T-cell (primary cell): ENCODE measurements at regions not wholly inside any gene's neighbourhood (a gene's known extent, or its start where the extent isn't known, plus 50 kb on each side); places are given as distances from the start of the nearest gene placed in this dataset.

Source experiments
- ATAC-seq, 4 experiments: fragments of 200-7000 bp in 3 of 4; fragments of 150-1000 bp in 1 of 4; cut with Tn5 transposase; replicated peaks in 1 of 4; 1 replicate in 3 of 4; 2 replicates in 1 of 4; pipeline ENCODE4 v1.10.0; 2021; ENCODE audit warnings: moderate library complexity in 3 of 4, mild to moderate bottlenecking in 2 of 4, moderate number of reproducible peaks in 1 of 4
- CTCF ChIA-PET, 2 donors: fragments of 300-600 bp; sonication (Branson Sonifier 250); formaldehyde crosslinking; loops; one replicate each; lab custom pipeline; 2022; ENCODE audit warnings: antibody characterized with exemption in 2 of 2; lab: Charles Lee
- POLR2A ChIA-PET, 2 donors: fragments of 300-600 bp; sonication (Branson Sonifier 250); formaldehyde crosslinking; loops; one replicate each; lab custom pipeline; 2022; ENCODE audit warnings: antibody characterized with exemption in 2 of 2; lab: Charles Lee
- DNase-seq, 35 experiments: peaks; one replicate each; pipeline versions ENCODE4 v3.0.0 to v3.0.0-alpha.2; 2013 to 2023
- H3K27ac ChIP-seq: one replicate; pipeline ENCODE4 v1.5.1; 2013; ENCODE audit warnings: low read length
- H3K27me3 ChIP-seq, 2 experiments: replicated peaks in 1 of 2; 1 replicate in 1 of 2; 2 replicates in 1 of 2; pipeline versions ENCODE4 v1.6.1 to v1.7.0; 2013; ENCODE audit warnings: low read length in 1 of 2, mixed read lengths in 1 of 2; ENCODE audit not compliant: control insufficient read depth in 2 of 2, insufficient read depth in 2 of 2; ENCODE audit errors: extremely low read depth in 1 of 2
- H3K36me3 ChIP-seq, 2 donors: 1 replicate in 1 of 2; 2 replicates in 1 of 2; pipeline versions ENCODE4 v1.6.1 to v1.7.0; 2013; ENCODE audit warnings: low read length in 1 of 2; ENCODE audit not compliant: control insufficient read depth in 2 of 2, insufficient read depth in 1 of 2; ENCODE audit errors: extremely low read depth in 1 of 2
- H3K4me1 ChIP-seq, 2 experiments: 1 replicate in 1 of 2; 2 replicates in 1 of 2; pipeline versions ENCODE4 v1.6.1 to v1.7.0; 2013; ENCODE audit warnings: low read length in 2 of 2, mixed read lengths in 1 of 2; ENCODE audit not compliant: insufficient read depth in 2 of 2, control insufficient read depth in 1 of 2; ENCODE audit errors: extremely low read depth in 1 of 2
- H3K4me3 ChIP-seq, 2 donors: 1 replicate in 1 of 2; 2 replicates in 1 of 2; pipeline versions ENCODE4 v1.5.1 to v1.7.0; 2013; ENCODE audit warnings: mild to moderate bottlenecking in 2 of 2, low read length in 1 of 2, moderate library complexity in 1 of 2; ENCODE audit not compliant: control insufficient read depth in 1 of 2; ENCODE audit errors: extremely low read depth in 1 of 2
- H3K9me3 ChIP-seq: 2 replicates; pipeline ENCODE4 v1.7.0; 2013
- H3K27ac Mint-ChIP-seq, 2 donors: one replicate each; pipeline ENCODE4 v1.8.0; 2020 to 2021; ENCODE audit warnings: mild to moderate bottlenecking in 2 of 2, mixed read lengths in 2 of 2
- H3K27me3 Mint-ChIP-seq, 2 donors: one replicate each; pipeline ENCODE4 v1.8.0; 2021 to 2022; ENCODE audit warnings: mixed read lengths in 2 of 2
- H3K36me3 Mint-ChIP-seq: one replicate; pipeline ENCODE4 v1.8.0; 2021; ENCODE audit warnings: mixed read lengths
- H3K4me1 Mint-ChIP-seq, 3 donors: one replicate each; pipeline ENCODE4 v1.8.0; 2020 to 2022; ENCODE audit warnings: mixed read lengths in 3 of 3, mild to moderate bottlenecking in 1 of 3
- H3K4me3 Mint-ChIP-seq, 3 donors: one replicate each; pipeline ENCODE4 v1.8.0; 2020 to 2022; ENCODE audit warnings: mild to moderate bottlenecking in 3 of 3, mixed read lengths in 3 of 3, moderate library complexity in 3 of 3
- H3K9me3 Mint-ChIP-seq, 3 donors: one replicate each; pipeline ENCODE4 v1.8.0; 2020 to 2022; ENCODE audit warnings: mixed read lengths in 3 of 3
- WGBS: methylation state at CpG from one replicate; pipeline ENCODE4 v1.1.5; 2013; ENCODE audit warnings: missing lambda C conversion rate; ENCODE audit not compliant: insufficient coverage; 5-methylcytosine and 5-hydroxymethylcytosine counted together

GRCh38 chr2:58769111-58769863 is 528.2 kb upstream of the FANCL start:
- ChIA-PET CTCF (no interaction called here), POLR2A (no interaction called here)
- Mint-ChIP-seq H3K36me3 (no peaks in the 10 kb centered on the region), H3K4me1 (no peaks in the 10 kb centered on the region), H3K9me3 (no peaks in the 10 kb centered on the region), H3K27me3 (peaks cover 0 to 8% of the 10 kb centered on the region in 2 donors), H3K27ac (no peak overlapping the region), H3K4me3 (no peak overlapping the region)
- Histone ChIP-seq H3K4me3 (no peak overlapping the region), H3K9me3 (no peaks in the 10 kb centered on the region), H3K27ac (no peak overlapping the region), H3K27me3 (no peaks in the 10 kb centered on the region), H3K4me1 (no peaks in the 10 kb centered on the region), H3K36me3 (no peaks in the 10 kb centered on the region)
- no peak for ATAC-seq
- WGBS: 29% methylated on average over 6 of the region's 14 CpGs
- no peak for DNase-seq

- no peak overlapping the region for H3K4me3 ChIP-seq
- Mint-ChIP-seq H3K27me3 (peaks cover 0 to 8% of the 10 kb centered on the region in 2 donors), H3K4me1 (no peaks in the 10 kb centered on the region), H3K9me3 (no peaks in the 10 kb centered on the region), H3K36me3 (no peaks in the 10 kb centered on the region), H3K4me3 (no peak overlapping the region), H3K27ac (no peak overlapping the region)
- H3K4me1 ChIP-seq: no peaks in the 10 kb centered on the region
- H3K27me3 ChIP-seq: no peaks in the 10 kb centered on the region
- no peak overlapping the region for H3K27ac ChIP-seq
- no peaks in the 10 kb centered on the region for H3K36me3 ChIP-seq
- CTCF ChIA-PET: no interaction called here
- no peaks in the 10 kb centered on the region for H3K9me3 ChIP-seq
- POLR2A ChIA-PET: no interaction called here
- ATAC-seq: no peak
- WGBS: no CpG with 5 or more reads among the region's 4 CpGs
- DNase-seq: no peak
Observed at GRCh38 chr2:58768715-58769080, 527.6 kb upstream of the FANCL start.

- Mint-ChIP-seq H3K27me3 (peaks cover 0 to 8% of the 10 kb centered on the region in 2 donors), H3K4me3 (no peak overlapping the region), H3K36me3 (no peaks in the 10 kb centered on the region), H3K9me3 (no peaks in the 10 kb centered on the region), H3K27ac (no peak overlapping the region), H3K4me1 (no peaks in the 10 kb centered on the region)
- ATAC-seq (no peak), DNase-seq (no peak)
- POLR2A ChIA-PET: no interaction called here
- no peak overlapping the region for H3K27ac ChIP-seq
- no peaks in the 10 kb centered on the region for H3K36me3 ChIP-seq
- no peaks in the 10 kb centered on the region for H3K27me3 ChIP-seq
- H3K4me1 ChIP-seq: no peaks in the 10 kb centered on the region
- H3K9me3 ChIP-seq: no peaks in the 10 kb centered on the region
- WGBS: no CpG with 5 or more reads among the region's 10 CpGs
- no peak overlapping the region for H3K4me3 ChIP-seq
- CTCF ChIA-PET: no interaction called here
Observed at GRCh38 chr2:58767828-58768714, 526.9 kb upstream of the FANCL start.

- no peak overlapping the region for H3K4me3 Mint-ChIP-seq
- POLR2A ChIA-PET: no interaction called here
- CTCF ChIA-PET: no interaction called here
- no peaks in the 10 kb centered on the region for H3K9me3 ChIP-seq
- no peaks in the 10 kb centered on the region for H3K4me1 ChIP-seq
- H3K27ac ChIP-seq: no peak overlapping the region
- WGBS: 0% methylated on average over 1 of the region's 4 CpGs
- no peaks in the 10 kb centered on the region for H3K9me3 Mint-ChIP-seq
- H3K36me3 ChIP-seq: no peaks in the 10 kb centered on the region
- no peak overlapping the region for H3K4me3 ChIP-seq
- ATAC-seq: no peak
- peaks cover 0 to 2% of the 10 kb centered on the region in 2 donors for H3K27me3 Mint-ChIP-seq
- no peak overlapping the region for H3K27ac Mint-ChIP-seq
- DNase-seq: no peak
- no peaks in the 10 kb centered on the region for H3K27me3 ChIP-seq
- H3K4me1 Mint-ChIP-seq: no peaks in the 10 kb centered on the region
- no peaks in the 10 kb centered on the region for H3K36me3 Mint-ChIP-seq
Observed at GRCh38 chr2:58764338-58765104, 523.4 kb upstream of the FANCL start.

- Histone ChIP-seq H3K36me3 (no peaks in the 10 kb centered on the region), H3K27ac (no peak overlapping the region), H3K9me3 (no peaks in the 10 kb centered on the region), H3K4me3 (no peak overlapping the region), H3K27me3 (no peaks in the 10 kb centered on the region), H3K4me1 (no peaks in the 10 kb centered on the region)
- Mint-ChIP-seq H3K4me1 (no peaks in the 10 kb centered on the region), H3K36me3 (no peaks in the 10 kb centered on the region), H3K4me3 (no peak overlapping the region), H3K27ac (no peak overlapping the region), H3K9me3 (no peaks in the 10 kb centered on the region), H3K27me3 (no peaks in the 10 kb centered on the region)
- peak in 10 of 35 experiments; percentile 0 to 33 (median 2) for DNase-seq
- ChIA-PET CTCF (interaction anchor here (0.6 kb wide), 2 partner anchors 611 to 1911 kb away, joined by 3 read pairs; no protein-coding TSS in a partner anchor), POLR2A (no interaction called here)
- 0% methylated on average over 1 of the region's 5 CpGs for WGBS
- ATAC-seq: no peak
Observed at GRCh38 chr2:58762176-58762781, 521.2 kb upstream of the FANCL start.

- H3K9me3 ChIP-seq: no peaks in the 10 kb centered on the region
- WGBS: 55% methylated on average over 5 of the region's 6 CpGs
- H3K27me3 ChIP-seq: no peaks in the 10 kb centered on the region
- no peak for ATAC-seq
- no peaks in the 10 kb centered on the region for H3K4me1 ChIP-seq
- Mint-ChIP-seq H3K27me3 (no peaks in the 10 kb centered on the region), H3K4me3 (no peak overlapping the region), H3K36me3 (no peaks in the 10 kb centered on the region), H3K9me3 (no peaks in the 10 kb centered on the region), H3K27ac (no peak overlapping the region), H3K4me1 (peaks cover 0 to 7% (median 0%) of the 10 kb centered on the region in 3 donors)
- CTCF ChIA-PET: no interaction called here
- POLR2A ChIA-PET: no interaction called here
- H3K4me3 ChIP-seq: no peak overlapping the region
- DNase-seq: no peak
- H3K27ac ChIP-seq: no peak overlapping the region
- no peaks in the 10 kb centered on the region for H3K36me3 ChIP-seq
Observed at GRCh38 chr2:58757971-58758370, 516.8 kb upstream of the FANCL start.
